Pancreas (tissue), 10 donors: ENCODE measurements at regions not wholly inside any gene's neighbourhood (a gene's known extent, or its start where the extent isn't known, plus 50 kb on each side); places are given as distances from the start of the nearest gene placed in this dataset.

ENCODE experiments used
- ATAC-seq, 4 donors: fragments of 200-7000 bp; cut with Tn5 transposase; one replicate each; pipeline versions ENCODE4 v1.8.0 to v1.9.1; 2020; ENCODE audit warnings: mild to moderate bottlenecking in 4 of 4, moderate library complexity in 4 of 4
- DNase-seq, 6 donors: peaks; one replicate each; pipeline ENCODE4 v3.0.0-alpha.2; 2020
- FAIRE-seq: peaks from 2 replicates; lab custom pipeline; 2012; peaks lifted over from hg19 to GRCh38; lab: Jason Lieb, UNC
- H3K27ac ChIP-seq, 4 donors: fragments of 200-600 bp; sonication (generic); 1 replicate in 3 of 4; 2 replicates in 1 of 4; pipeline versions ENCODE4 v1.5.0 to v1.8.0; 2020
- H3K27me3 ChIP-seq, 4 donors: fragments of 200-600 bp; one replicate each; pipeline ENCODE4 v1.8.0; 2021
- H3K36me3 ChIP-seq, 3 donors: fragments of 200-600 bp; sonication (generic) in 1 of 3; one replicate each; pipeline versions ENCODE4 v1.5.0 to v1.8.0; 2020 to 2021
- H3K4me1 ChIP-seq, 3 donors: fragments of 200-600 bp; one replicate each; pipeline ENCODE4 v1.8.0; 2021
- H3K4me3 ChIP-seq, 4 donors: fragments of 200-600 bp; sonication (generic) in 2 of 4; one replicate each; pipeline versions ENCODE4 v1.5.0 to v1.8.0; 2020 to 2021
- H3K9me3 ChIP-seq, 4 donors: fragments of 200-600 bp; one replicate each; pipeline ENCODE4 v1.8.0; 2021
- CTCF ChIP-seq, 4 donors: fragments of 200-600 bp; sonication (generic) in 3 of 4; IDR thresholded peaks; one replicate each; pipeline versions ENCODE4 v1.5.0 to v1.8.0; 2021; ENCODE audit warnings: antibody characterized with exemption in 4 of 4
- WGBS, 2 donors: extraction: QIAGEN DNeasy Blood & Tissue Kit; methylation state at CpG; one replicate each; pipeline ENCODE4 v1.1.7; 2013; 5-methylcytosine and 5-hydroxymethylcytosine counted together
- intact Hi-C, 3 donors: fragments of 100-400 bp; cut with DNase I; formaldehyde crosslinking; loops; one replicate each; pipeline versions ENCODE4 v1.11.1 to v1.14.2; 2022
- donor health status: healthy with polysubstance abuse.
- donor health status: DM: no; HTN: no; CAD: no; lungs with moderate emphysema.
- donor health status: DM: no; HTN: no; CAD: no.
- donor health status: control.
- donor health status: control.
- donor health status: Bipolar disorder and iron deficiency.
- donor health status: DM: yes; HTN: yes; CAD: no.
- donor health status: DM: no; HTN: no; CAD: no.
- donor health status: DM: no; HTN: no; CAD: no.
- donor health status: DM: yes; HTN: yes; CAD: no.

- no peaks in the 10 kb centered on the region for H3K4me1 ChIP-seq
- intact Hi-C loops = no loop called here
- TF ChIP-seq CTCF (IDR thresholded peaks at IDR 0.05) = no peak
- H3K9me3 ChIP-seq = no peaks in the 10 kb centered on the region
- FAIRE-seq = no peak
- no peak for ATAC-seq
- no peak for DNase-seq
- H3K4me3 ChIP-seq = no peak overlapping the region
- no peaks in the 10 kb centered on the region for H3K27me3 ChIP-seq
- no peak overlapping the region for H3K27ac ChIP-seq
- 41 to 43% methylated on average over 7 of the region's 7 CpGs for WGBS, 2 donors
- no peaks in the 10 kb centered on the region for H3K36me3 ChIP-seq
Observed at GRCh38 chr15:96123028-96123400, 207.5 kb upstream of the NR2F2 start.

- no peaks in the 10 kb centered on the region for H3K36me3 ChIP-seq
- no peak for TF ChIP-seq CTCF (IDR thresholded peaks at IDR 0.05)
- intact Hi-C loops = no loop called here
- ATAC-seq = no peak
- H3K4me3 ChIP-seq = no peak overlapping the region
- no peaks in the 10 kb centered on the region for H3K4me1 ChIP-seq
- H3K9me3 ChIP-seq = no peaks in the 10 kb centered on the region
- no peaks in the 10 kb centered on the region for H3K27me3 ChIP-seq
- no peak overlapping the region for H3K27ac ChIP-seq
- no peak for FAIRE-seq
- DNase-seq = no peak
- 73 to 75% methylated on average over 5 of the region's 5 CpGs for WGBS, 2 donors
Observed at GRCh38 chr15:96123630-96124187, 206.8 kb upstream of the NR2F2 start.

- Histone ChIP-seq H3K4me1 (no peaks in the 10 kb centered on the region), H3K27ac (no peak overlapping the region), H3K36me3 (no peaks in the 10 kb centered on the region), H3K27me3 (no peaks in the 10 kb centered on the region), H3K4me3 (no peak overlapping the region), H3K9me3 (no peaks in the 10 kb centered on the region)
- TF ChIP-seq CTCF (IDR thresholded peaks at IDR 0.05) = no peak
- FAIRE-seq (no peak), DNase-seq (no peak), ATAC-seq (no peak)
- 95 to 98% methylated on average over 5 of the region's 5 CpGs for WGBS, 2 donors
- intact Hi-C loops = no loop called here
Observed at GRCh38 chr15:96124436-96124835, 206.1 kb upstream of the NR2F2 start.

GRCh38 chr15:96125721-96126415 is 204.6 kb upstream of the NR2F2 start:
- intact Hi-C loops = no loop called here
- H3K27ac ChIP-seq = no peak overlapping the region
- no peak overlapping the region for H3K4me3 ChIP-seq
- DNase-seq (no peak), ATAC-seq (no peak), FAIRE-seq (no peak)
- no peaks in the 10 kb centered on the region for H3K27me3 ChIP-seq
- no peaks in the 10 kb centered on the region for H3K9me3 ChIP-seq
- H3K4me1 ChIP-seq = no peaks in the 10 kb centered on the region
- H3K36me3 ChIP-seq = no peaks in the 10 kb centered on the region
- 86 to 92% methylated on average over 5 of the region's 5 CpGs for WGBS, 2 donors
- TF ChIP-seq CTCF (IDR thresholded peaks at IDR 0.05) = no peak

- intact Hi-C loops = no loop called here
Observed at GRCh38 chr15:96126859-96127258, 203.6 kb upstream of the NR2F2 start.

More at GRCh38 chr15:96126859-96127258, 203.6 kb upstream of the NR2F2 start:
- Histone ChIP-seq H3K27ac (no peak overlapping the region), H3K4me3 (no peak overlapping the region), H3K27me3 (no peaks in the 10 kb centered on the region), H3K4me1 (no peaks in the 10 kb centered on the region), H3K9me3 (no peaks in the 10 kb centered on the region), H3K36me3 (no peaks in the 10 kb centered on the region)
- DNase-seq (no peak), FAIRE-seq (no peak), ATAC-seq (no peak)
- 87 to 90% methylated on average over 5 of the region's 5 CpGs for whole genome bisulfite sequencing, 2 donors
- TF ChIP-seq CTCF (IDR thresholded peaks at IDR 0.05) = no peak
